HS-27A (cell line): ENCODE measurements at regions not wholly inside any gene's neighbourhood (a gene's known extent, or its start where the extent isn't known, plus 50 kb on each side); places are given as distances from the start of the nearest gene placed in this dataset.

Experiments used
- DNase-seq: peaks from one replicate; pipeline ENCODE4 v3.0.0-alpha.2; 2012; ENCODE audit warnings: low read depth, missing footprints

DNA sequence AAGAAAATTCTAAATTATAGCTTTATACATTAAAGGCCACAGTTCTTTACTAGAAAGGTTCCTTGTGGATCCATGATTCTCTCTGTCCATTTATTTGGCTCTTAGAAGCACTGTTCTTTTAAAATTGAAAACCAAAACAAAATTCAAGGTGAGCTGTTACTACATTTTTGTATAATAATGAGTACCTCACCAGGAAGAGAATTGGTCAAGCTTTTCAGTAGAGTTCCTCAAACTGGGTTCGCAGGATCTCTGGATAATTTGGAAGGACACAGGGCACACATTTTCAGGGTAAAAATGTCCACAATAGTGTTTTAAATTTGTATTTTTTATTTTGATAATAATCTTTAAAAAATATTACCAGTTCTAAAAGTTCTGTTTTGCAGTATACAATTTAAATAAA, 93.0 kb downstream of the PPP1R3A start:
- DNase-seq: no peak

DNA sequence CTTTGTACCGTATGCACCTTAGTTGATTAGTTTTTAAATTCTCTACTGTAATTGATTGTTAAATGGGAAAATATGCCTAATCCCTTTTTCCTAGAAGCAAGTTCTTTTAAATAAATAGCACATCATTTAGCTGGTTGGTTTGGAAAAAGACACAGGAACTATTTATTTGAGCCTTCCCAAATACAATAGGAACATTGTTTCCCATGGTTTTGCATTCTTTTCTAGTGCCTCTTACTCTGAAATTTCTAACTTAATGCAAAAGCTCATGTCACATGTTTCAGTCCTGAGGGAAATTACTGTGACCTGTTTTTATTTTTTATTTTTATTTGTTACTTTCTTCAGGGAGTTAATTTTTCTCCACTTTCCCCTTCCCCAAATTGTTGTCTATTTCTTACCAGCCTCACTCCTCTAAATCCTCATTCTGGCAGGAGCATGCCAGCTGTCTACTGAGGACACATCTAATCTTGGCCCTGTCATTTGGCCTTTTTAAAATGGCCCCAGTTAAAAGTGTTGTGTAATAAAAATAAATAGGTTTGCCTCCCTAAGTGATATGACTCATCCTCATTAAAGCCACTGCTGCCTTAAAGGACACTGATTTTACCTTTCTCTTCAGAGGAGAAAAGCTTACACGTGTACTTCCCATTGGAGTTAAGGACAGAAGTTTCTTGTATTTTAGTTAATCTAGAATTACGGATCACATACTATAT, 94.5 kb downstream of the PPP1R3A start:
- DNase-seq: no peak

DNA sequence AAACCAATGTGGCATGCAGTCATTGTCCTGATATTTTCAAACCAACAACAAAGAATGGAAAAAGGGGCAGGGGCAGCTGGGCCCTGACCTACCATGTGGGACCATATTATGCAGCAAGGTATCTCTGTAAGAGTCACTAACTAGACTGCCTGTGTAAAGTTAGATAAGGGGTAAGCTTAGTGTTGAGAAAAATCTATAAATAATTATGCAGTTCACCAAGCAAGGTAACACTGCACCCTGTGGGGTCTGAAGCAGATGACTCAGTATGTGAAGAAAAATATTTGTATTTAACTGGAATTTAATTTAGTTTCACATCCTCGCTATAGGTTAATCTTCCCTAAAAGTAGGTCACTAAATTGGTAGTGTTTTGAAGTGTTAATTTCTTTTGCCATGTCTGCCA, 99.3 kb downstream of the PPP1R3A start:
- no peak for DNase-seq

DNA sequence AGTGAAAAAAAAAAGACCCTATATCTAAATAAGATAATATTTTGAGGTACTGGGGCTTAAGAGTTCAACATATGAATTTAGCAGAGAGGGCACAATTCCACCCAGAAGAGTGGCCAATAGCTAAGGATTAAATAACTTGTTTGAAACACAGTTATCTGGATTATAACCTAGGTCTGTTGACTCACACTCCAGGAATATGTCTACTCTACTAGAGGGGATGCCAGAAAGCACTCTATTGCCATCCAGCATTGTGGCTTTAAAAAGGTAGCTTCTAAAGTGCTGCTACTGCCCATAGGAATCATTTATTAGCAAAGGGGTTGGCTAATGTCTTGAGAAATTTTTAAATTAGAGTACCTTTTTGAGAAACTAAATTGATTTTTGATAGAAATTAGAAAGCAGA, 102.2 kb downstream of the PPP1R3A start:
- no peak for DNase-seq

DNA sequence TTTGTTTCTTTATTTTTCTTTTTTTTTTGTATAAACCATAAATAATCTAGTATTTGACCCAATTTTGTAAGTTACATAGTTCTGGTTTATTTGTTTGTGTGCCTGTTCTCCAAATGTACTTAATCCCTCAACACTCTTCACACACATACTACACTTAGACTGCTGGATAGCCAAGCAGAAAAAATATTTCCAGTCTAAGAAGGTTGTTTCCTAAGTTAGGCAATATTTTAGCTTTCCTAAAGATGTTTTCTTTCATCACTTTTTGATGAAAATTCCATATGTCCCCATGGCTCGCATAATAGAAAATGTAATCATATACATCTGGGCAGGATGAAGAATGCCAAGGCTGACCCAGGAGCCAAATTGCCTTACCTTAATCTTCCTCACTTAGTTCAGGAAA, 105.3 kb downstream of the PPP1R3A start:
- DNase-seq: no peak

DNA sequence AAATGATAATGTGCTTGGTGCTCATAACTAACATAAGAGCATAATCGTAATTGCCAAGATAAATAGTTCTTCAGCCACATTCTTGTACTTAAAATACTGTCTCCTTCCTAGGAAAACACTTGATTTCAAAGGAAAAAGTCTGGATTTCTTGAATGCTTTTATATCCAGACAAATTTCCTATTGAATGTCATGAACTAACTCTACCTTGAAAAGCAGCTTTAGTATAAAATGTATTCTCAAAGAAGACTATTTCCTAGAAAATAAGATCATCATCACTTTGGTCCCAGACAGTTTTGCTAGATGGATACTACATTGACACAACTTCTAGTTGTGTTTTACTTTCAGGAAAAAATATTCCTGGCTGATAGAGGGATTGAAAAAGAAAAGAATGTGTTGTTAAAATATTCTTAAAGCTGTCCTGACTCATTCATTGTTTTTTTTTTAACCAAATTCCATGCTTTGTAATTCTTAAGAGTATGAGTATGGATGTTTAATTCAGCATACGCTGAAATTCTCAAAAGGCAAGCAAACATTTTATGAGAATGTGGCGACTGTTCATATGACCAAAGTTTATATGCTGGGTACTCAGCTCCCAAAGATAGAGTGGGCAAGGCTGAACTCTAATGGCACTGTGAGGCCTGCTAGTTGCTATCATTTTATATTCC, 106.1 kb downstream of the PPP1R3A start:
- DNase-seq: no peak

DNA sequence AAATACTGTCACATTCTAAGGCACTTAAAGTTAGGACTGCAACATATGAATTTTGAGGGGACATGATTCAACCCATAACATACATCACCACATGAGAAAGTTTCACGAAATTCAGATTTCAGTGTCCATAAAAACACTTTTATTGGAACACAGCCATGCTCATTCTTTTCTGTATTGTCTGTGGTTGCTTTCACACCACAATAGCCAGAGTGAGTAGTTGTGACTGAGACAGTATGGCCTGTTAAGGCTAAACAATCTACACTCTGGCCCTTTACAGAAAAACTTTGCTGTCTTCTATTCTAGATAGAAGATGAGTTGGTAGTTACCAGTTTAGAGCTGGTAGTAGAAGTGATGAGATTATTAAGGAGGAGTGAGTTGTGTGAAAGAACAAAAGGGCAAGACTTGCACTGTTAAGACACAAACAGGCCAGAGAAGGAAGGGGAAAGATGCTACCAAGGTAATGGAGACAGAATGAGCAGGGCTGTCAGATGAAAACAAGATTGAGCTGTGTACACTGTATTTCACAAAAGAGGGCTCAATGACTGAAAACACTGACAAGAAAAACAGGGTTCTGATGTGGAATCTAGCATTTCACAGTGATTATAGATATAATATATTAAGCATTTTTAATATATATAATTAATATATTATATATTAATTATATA, 108.6 kb downstream of the PPP1R3A start:
- DNase-seq: no peak

DNA sequence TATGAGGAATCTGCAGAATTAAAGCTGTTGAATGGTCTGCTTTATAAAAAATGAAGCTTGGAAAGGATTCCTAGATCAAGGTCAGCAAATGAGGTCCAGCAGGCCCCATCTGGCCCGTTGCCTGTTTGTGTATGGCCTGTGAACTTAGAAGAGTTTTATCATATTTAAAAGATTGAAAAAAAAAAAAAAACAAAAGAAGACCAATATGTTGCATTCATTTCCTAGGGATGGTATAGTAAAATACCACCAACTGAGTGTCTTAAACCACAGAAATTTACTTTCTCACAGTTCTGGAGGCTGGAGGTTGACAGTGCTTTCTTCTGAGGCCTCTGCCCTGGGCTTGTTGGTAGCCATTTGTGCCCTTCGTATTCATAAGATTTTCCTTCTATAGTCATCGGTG, 109.2 kb downstream of the PPP1R3A start:
- no peak for DNase-seq

DNA sequence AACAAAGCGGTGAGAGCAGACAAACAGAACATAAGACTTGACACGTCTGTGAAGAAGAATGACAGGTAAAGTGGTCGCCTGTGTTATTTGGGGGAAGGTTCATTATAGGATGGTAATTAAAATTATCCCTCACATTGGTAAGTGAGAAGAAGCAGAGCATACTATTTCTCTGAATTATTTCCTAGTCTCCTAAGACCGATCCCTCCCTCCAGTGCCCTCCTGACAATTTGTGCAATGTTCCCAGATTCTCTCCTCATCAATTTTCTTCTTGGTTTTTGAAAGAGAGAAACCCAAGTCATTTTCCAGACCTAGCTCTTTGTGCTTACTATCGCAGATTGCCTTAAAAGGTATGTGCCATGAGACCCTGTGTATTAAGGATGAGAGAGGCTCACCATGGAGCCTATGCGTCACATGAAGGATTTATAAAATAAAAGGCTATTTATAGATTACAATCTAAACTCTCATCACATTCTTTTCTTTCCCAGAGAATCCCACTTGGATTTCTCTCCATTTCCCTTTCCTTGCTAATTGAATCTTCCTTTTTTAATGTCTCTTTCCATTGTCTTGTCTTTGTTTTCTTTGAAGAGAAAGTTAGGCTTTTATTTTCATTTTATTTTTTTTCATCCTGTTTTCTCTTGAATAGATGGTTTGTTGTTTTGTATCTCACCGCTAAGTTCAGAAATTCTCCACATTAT, 112.0 kb downstream of the PPP1R3A start:
- DNase-seq: no peak

DNA sequence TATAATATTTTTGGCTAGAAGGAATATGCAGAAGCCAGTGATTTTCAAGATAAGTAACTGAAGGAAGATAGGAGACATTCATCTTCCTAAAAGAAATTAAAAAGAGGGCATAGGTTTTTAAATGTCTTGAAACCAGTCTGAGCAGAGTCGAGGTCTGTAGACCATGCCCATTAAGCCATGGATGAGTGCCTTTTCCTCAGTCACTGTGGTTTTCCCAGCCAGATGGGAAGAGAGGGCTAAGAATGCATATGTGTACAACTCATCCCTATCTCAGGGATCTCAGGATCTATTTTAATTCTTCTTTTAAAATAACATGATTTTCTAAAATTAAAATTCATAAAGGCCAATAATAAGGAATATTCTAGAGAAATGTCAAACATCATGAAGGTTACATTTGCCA, 112.8 kb downstream of the PPP1R3A start:
- no peak for DNase-seq

DNA sequence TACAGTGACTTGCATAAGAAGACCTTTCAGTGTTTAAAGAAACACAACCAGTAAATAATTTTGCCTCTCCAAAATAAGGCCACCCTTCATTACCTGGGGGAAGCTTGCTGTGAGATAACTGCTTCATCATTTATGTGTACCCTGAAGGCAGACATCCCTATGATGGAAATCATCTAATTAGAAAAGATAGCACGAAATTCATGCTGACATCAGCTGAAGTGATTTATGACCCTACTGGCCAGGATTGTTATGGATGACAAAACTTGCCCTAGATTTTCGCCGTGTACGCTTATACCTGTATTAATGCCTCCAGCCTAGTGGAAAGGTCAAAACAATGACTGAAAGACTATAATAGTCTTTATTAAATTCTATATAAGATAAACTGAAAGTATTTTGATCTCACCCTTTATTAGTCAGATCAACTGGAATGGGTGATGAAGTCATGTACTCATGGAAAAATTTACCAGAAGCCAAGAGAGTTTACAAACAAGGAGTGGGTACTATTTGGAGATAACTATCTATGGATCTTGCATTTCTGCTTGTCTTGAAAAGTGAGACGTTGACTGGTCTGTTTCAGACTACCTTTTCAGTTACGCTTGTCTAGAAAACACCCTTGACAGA, 114.2 kb downstream of the PPP1R3A start:
- DNase-seq: no peak

DNA sequence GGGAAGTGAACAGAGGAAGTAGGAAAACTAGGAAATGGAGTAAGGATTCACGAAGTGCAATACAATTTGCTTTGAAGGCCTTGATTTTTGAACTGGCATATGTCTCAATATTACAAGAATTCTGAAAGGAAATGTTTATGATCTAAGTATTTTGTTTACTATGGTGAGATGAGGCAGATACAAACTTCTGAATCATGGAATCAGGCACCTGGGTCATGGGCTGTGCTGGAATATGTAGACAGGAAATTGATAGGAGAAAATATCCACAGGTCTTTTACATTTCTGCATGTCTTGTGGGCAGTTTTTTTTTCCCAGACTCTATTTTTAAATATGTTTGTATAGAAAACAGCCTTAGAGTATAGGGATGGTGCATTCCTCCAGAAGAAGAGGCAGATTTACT, 117.1 kb downstream of the PPP1R3A start:
- no peak for DNase-seq

DNA sequence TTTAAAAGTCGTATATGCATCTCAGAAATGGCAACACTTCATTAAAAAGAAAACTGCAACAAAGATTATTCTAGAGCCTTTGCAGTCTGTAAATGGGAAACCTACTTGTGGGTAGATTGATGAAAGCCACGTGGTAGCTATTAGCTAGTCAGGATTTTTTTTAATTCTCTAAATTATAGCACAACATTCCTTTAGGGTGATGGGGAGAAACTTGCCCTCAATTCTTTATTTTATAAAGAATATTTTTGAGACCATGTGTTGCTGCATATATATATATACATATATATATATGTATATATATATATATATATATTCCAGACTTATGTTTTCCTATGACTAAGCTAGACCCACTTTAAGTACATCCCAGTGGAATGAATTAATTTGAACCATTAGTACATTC, 118.0 kb downstream of the PPP1R3A start:
- DNase-seq: no peak

DNA sequence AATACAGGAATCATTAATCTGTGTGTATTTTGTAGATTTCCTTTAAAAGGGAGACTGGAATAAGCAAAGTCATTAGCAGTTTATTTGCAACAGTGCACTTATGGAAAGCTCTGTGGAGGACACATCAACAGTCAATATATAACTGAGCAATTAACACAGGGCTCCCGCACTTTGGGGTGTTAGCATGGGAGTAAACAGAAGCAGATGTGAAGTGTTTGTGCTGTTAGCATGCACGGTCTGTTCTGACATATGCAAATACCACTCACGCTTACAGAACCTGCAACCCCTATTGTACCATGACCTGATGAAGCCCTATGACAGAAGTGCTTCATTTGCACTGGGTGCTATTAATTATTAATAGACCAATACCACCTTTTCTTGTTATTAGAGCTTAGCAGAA, 118.9 kb downstream of the PPP1R3A start:
- no peak for DNase-seq

DNA sequence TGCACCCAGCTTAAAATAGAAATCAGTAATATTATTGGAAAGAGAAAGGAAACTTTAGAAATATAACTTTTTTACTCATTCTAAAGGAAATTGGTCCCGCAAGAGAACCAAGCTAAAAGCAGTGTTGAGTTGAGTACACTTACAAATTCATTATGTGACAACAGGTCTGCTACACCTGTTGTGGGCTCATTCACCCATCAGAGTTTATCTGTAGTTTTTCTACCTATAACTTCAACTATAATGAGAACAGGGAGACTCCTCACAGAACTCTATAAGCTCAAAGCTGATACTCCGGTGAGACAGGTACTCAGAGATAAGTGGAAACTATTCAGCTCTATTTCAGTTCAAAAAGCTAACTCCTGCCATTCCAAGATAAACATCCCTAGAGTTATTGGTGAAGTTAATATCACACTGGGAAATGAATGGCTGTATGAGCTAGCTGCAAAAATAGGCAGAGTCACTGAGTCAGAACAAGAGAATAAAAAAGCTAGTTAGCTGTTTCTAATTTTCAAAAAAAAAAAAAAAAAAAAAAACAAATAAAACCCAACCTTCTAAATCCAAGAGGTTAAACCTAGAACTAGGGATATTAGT, 121.3 kb downstream of the PPP1R3A start:
- no peak for DNase-seq

DNA sequence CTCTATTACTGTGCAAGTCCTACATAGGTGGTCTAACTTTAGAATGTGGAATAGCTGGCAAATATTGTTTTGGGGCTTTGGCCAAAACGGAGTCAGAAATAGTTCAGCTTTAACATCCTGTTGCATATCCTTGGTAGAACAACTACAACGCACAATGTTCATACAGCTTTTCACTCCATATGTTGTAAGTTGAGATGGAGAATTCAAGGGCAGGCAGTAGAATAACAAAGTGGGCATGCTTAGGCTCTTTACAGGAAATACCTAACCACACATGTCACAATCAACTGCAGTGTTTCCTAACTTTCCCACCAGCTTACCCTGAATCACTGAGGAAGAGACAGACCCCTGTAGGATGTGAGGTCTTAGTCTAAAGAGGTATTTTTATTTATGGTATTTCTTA, 122.3 kb downstream of the PPP1R3A start:
- DNase-seq: peak; percentile 80

DNA sequence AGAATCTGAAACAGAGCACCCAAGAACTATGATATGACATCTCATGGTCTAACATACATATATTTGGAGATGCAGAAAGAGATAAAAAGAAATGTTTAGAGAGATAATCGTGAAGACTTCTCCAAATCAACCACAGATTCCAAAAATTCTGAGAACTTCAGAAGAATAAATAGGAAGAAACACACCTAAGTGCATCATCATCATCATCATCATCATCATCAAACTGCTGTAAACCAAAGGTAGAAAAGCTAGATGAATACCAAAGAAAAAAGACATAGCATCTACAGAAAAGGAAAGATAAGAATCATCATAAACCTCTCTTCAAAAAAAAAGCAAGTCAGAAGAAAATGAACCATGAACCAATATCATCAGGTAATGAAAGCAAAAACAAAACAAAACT, 124.2 kb downstream of the PPP1R3A start:
- no peak for DNase-seq

DNA sequence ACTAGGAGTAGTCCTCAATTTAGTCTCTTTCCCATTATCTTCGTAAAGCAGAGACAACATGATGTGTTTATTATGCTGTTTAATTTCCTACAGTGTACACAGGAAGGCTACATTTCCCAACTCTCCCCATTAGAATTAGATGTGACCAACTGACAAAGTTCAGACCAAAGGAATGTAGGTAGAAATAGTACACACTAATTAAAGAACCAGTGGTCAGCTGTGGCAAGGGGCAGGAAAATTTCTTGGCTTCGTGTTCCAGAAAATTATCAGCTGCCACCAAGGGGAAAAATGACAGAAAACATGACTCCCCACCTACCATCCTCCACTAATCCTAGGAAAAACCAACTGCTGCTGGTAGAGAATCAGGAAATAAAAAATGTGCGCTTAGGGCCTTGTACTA, 125.6 kb downstream of the PPP1R3A start:
- DNase-seq: no peak

DNA sequence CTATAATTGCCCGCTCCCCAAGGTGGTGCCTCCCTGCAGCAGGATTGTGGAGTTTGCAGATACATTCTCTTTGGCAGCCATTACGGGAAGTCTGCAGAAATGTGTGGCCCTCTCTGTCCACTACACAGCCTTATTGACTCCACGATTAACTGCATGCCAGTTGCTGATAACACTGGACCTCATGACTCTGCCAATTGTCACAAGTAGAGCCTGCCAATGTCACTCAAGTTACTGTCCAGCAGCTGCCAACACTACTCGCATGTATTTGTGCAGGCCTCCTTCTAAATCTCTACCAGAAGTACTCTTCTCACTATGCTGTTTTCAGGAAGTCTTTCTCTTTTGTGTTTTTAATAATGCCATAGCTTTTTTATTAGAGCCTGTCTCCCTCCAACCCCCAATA, 128.8 kb downstream of the PPP1R3A start:
- no peak for DNase-seq

DNA sequence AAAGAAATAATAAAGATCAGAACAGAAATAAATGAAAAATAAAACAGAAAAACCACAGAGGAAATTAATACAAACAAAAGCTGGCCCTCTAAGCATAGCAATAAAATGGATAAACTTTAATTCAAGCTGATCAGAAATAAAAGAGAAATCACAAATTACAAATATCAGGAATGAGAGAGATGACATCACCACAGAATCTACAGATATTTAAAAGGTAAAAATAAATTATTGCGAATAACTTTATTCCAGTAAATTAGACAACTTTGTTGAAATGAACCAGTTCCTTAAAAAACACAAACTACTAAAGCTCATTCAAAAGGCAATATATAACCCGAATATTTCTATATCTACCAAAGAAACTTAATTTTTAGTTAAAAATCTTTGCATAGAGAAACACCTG, 131.7 kb downstream of the PPP1R3A start:
- DNase-seq: no peak

DNA sequence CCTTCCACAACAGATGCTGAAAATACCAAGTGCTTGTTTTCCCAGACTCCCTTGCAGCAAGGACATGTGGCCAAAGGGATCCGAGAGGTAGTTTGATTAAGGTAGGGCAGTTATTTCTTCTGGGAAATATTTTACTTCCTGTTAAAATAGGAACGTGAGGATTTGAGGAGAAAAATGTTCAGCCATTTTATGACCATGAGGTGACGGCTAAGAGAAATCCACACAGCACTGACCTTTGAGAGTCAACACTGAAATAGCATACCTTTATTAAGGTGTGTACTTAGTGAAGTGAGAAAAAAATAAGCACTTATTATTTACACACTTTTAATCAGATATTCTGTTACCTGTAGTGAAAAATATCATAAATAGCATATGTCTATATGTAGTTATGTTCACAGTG, 133.9 kb downstream of the PPP1R3A start:
- no peak for DNase-seq

DNA sequence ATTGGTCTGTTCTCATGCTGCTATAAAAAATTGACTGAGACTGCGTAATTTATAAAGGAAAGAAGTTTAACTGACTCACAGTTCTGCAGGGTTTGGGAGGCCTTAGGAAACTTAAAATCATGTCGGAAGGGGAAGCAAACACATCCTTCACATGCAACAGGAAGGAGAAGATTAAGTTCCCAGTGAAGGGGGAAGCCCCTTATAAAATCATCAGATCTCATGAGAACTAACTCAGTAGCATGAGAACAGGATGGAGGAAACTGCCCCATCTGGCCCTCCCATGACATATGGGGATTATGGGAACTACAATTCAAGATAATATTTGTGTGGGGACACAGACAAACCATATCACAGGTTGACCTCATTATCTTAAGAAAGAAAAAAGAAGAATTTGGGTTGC, 134.5 kb downstream of the PPP1R3A start:
- DNase-seq: no peak
